Liver (tissue), 8 donors: ENCODE measurements at regions not wholly inside any gene's neighbourhood (a gene's known extent, or its start where the extent isn't known, plus 50 kb on each side); places are given as distances from the start of the nearest gene placed in this dataset.
"Not testable (repeated sequence)": the region's sequence is repeated elsewhere in the genome, so short reads cannot be mapped to it uniquely, and the experiment has no call there.

Source experiments
- DNase-seq: peaks from one replicate; pipeline ENCODE4 v3.0.0-alpha.2; 2017; ENCODE audit warnings: low spot score
- H3K27ac ChIP-seq, 2 donors: one replicate each; pipeline ENCODE4 v1.7.0; 2013; ENCODE audit warnings: inconsistent platforms in 2 of 2, low read length in 2 of 2, control low read depth in 1 of 2, low read depth in 1 of 2, mild to moderate bottlenecking in 1 of 2
- H3K27me3 ChIP-seq, 4 donors: one replicate each; pipeline versions ENCODE4 v1.6.1 to v1.7.0; 2013; ENCODE audit warnings: low read length in 3 of 4, inconsistent platforms in 1 of 4, mild to moderate bottlenecking in 1 of 4, moderate library complexity in 1 of 4; ENCODE audit not compliant: control insufficient read depth in 4 of 4, insufficient read depth in 4 of 4
- H3K36me3 ChIP-seq, 4 donors: one replicate each; pipeline versions ENCODE4 v1.6.1 to v1.7.0; 2013; ENCODE audit warnings: low read length in 3 of 4, mild to moderate bottlenecking in 3 of 4, low read depth in 1 of 4, moderate library complexity in 1 of 4; ENCODE audit not compliant: control insufficient read depth in 4 of 4, insufficient read depth in 3 of 4
- H3K4me1 ChIP-seq, 4 donors: one replicate each; pipeline versions ENCODE4 v1.6.1 to v1.7.0; 2013; ENCODE audit warnings: low read length in 3 of 4, mild to moderate bottlenecking in 3 of 4, moderate library complexity in 1 of 4; ENCODE audit not compliant: control insufficient read depth in 4 of 4, insufficient read depth in 4 of 4
- H3K4me3 ChIP-seq, 3 donors: one replicate each; pipeline versions ENCODE4 v1.6.1 to v1.7.0; 2013; ENCODE audit warnings: low read length in 3 of 3, control low read depth in 1 of 3, low read depth in 1 of 3, mild to moderate bottlenecking in 1 of 3
- H3K9ac ChIP-seq, 2 donors: one replicate each; pipeline ENCODE4 v1.7.0; 2013; ENCODE audit warnings: low read length in 2 of 2, mild to moderate bottlenecking in 2 of 2, moderate library complexity in 2 of 2, control low read depth in 1 of 2, low read depth in 1 of 2
- H3K9me3 ChIP-seq, 4 donors: one replicate each; pipeline versions ENCODE4 v1.6.1 to v1.7.0; 2013; ENCODE audit warnings: low read length in 3 of 4; ENCODE audit not compliant: control insufficient read depth in 4 of 4
- ATF3 ChIP-seq: IDR thresholded peaks from 2 replicates; pipeline ENCODE4 v1.6.1; 2016; ENCODE audit warnings: antibody characterized with exemption
- CTCF ChIP-seq: fragments of 150-350 bp; IDR thresholded peaks from 2 replicates; pipeline ENCODE4 v1.5.1; 2017; ENCODE audit warnings: improper control_type of control experiment, low read depth, low read length; ENCODE audit not compliant: missing input control
- EGR1 ChIP-seq, 2 donors: IDR thresholded peaks; 2 replicates each; pipeline ENCODE4 v1.6.1; 2016 to 2018; ENCODE audit warnings: antibody characterized with exemption in 2 of 2, low read depth in 2 of 2
- FOXA1 ChIP-seq: IDR thresholded peaks from 2 replicates; pipeline ENCODE4 v1.6.1; 2016; ENCODE audit warnings: antibody characterized with exemption
- FOXA2 ChIP-seq: IDR thresholded peaks from 2 replicates; pipeline ENCODE4 v1.6.1; 2016; ENCODE audit warnings: antibody characterized with exemption
- GABPA ChIP-seq, 2 donors: IDR thresholded peaks in 1 of 2; conservative IDR thresholded peaks in 1 of 2; 2 replicates each; pipeline ENCODE4 v1.6.1; 2016; ENCODE audit warnings: antibody characterized with exemption in 2 of 2, mild to moderate bottlenecking in 1 of 2, moderate library complexity in 1 of 2
- HNF4A ChIP-seq, 2 donors: conservative IDR thresholded peaks; 2 replicates each; pipeline ENCODE4 v1.6.1; 2016; ENCODE audit warnings: antibody characterized with exemption in 2 of 2, mild to moderate bottlenecking in 2 of 2
- HNF4G ChIP-seq: IDR thresholded peaks from 2 replicates; pipeline ENCODE4 v1.6.1; 2016; ENCODE audit warnings: antibody characterized with exemption
- JUND ChIP-seq, 2 donors: IDR thresholded peaks; 2 replicates each; pipeline ENCODE4 v1.6.1; 2016; ENCODE audit warnings: antibody characterized with exemption in 2 of 2
- MAX ChIP-seq: IDR thresholded peaks from 2 replicates; pipeline ENCODE4 v1.6.1; 2016; ENCODE audit warnings: antibody characterized with exemption
- NR2F2 ChIP-seq: IDR thresholded peaks from 2 replicates; pipeline ENCODE4 v1.6.1; 2016; ENCODE audit warnings: antibody characterized with exemption
- RAD21 ChIP-seq, 2 donors: IDR thresholded peaks; 2 replicates each; pipeline ENCODE4 v1.6.1; 2016; ENCODE audit warnings: antibody characterized with exemption in 2 of 2, mild to moderate bottlenecking in 2 of 2
- REST ChIP-seq: IDR thresholded peaks from 2 replicates; pipeline ENCODE4 v1.6.1; 2016; ENCODE audit warnings: antibody characterized with exemption, mild to moderate bottlenecking
- RXRA ChIP-seq, 2 donors: IDR thresholded peaks; 2 replicates each; pipeline ENCODE4 v1.6.1; 2017 to 2018; ENCODE audit warnings: antibody characterized with exemption in 2 of 2, mild to moderate bottlenecking in 1 of 2
- SP1 ChIP-seq: IDR thresholded peaks from 2 replicates; pipeline ENCODE4 v1.6.1; 2018; ENCODE audit warnings: antibody characterized with exemption, mild to moderate bottlenecking
- TAF1 ChIP-seq: conservative IDR thresholded peaks from 2 replicates; pipeline ENCODE4 v1.6.1; 2016; ENCODE audit warnings: antibody characterized with exemption, mild to moderate bottlenecking
- YY1 ChIP-seq: IDR thresholded peaks from 2 replicates; pipeline ENCODE4 v1.6.1; 2016; ENCODE audit warnings: antibody characterized with exemption, mild to moderate bottlenecking
- ZBTB33 ChIP-seq: IDR thresholded peaks from 2 replicates; pipeline ENCODE4 v1.6.1; 2016; ENCODE audit warnings: antibody characterized with exemption
- WGBS: extraction: QIAGEN DNeasy Blood & Tissue Kit; methylation state at CpG from one replicate; pipeline ENCODE4 v1.1.7; 2013; 5-methylcytosine and 5-hydroxymethylcytosine counted together
- donor health status: healthy.
- donor health status: healthy.
- donor health status: healthy.
- donor health status: healthy.
- donor health status: healthy.

GRCh38 chr1:94349853-94350252, 68.3 kb upstream of the ABCD3 start:
- WGBS: 25% methylated on average over 2 of the region's 2 CpGs
- Histone ChIP-seq H3K36me3 (no peaks in the 10 kb centered on the region), H3K27me3 (no peaks in the 10 kb centered on the region), H3K9ac (no peak overlapping the region), H3K4me1 (peaks cover 4 to 29% (median 11%) of the 10 kb centered on the region in 4 donors), H3K4me3 (no peak overlapping the region), H3K9me3 (no peaks in the 10 kb centered on the region), H3K27ac (peak overlapping the region; percentile 76 to 84)
- DNase-seq: no peak
- TF ChIP-seq JUND (IDR thresholded peaks at IDR 0.05) (peak in 1 of 2 donors; percentile 62), REST (peak; percentile 50), GABPA (IDR thresholded peaks at IDR 0.05 in 1 of 2, conservative IDR thresholded peaks at IDR 0.05 in 1 of 2) (no peak), ATF3 (no peak), RXRA (IDR thresholded peaks at IDR 0.05) (peak; percentile 53 to 84), MAX (peak; percentile 63), FOXA2 (peak; percentile 74), FOXA1 (peak; percentile 66), HNF4G (no peak), TAF1 (no peak), YY1 (peak; percentile 75), CTCF (no peak), SP1 (peak; percentile 55), RAD21 (IDR thresholded peaks at IDR 0.05) (peak; percentile 42 to 66), EGR1 (IDR thresholded peaks at IDR 0.05; ENCODE audit: low read depth in 2 of 2) (no peak), HNF4A (conservative IDR thresholded peaks at IDR 0.05) (peak in 1 of 2 donors; percentile 65), NR2F2 (no peak), ZBTB33 (peak; percentile 53)

GRCh38 chr1:94348386-94348785, 69.8 kb upstream of the ABCD3 start:
- H3K27me3 ChIP-seq, DNase-seq, H3K9ac ChIP-seq, H3K4me3 ChIP-seq, H3K36me3 ChIP-seq, H3K9me3 ChIP-seq, H3K27ac ChIP-seq: not testable (repeated sequence)
- H3K4me1 ChIP-seq: peaks cover 4 to 26% (median 9%) of the 10 kb centered on the region in 4 donors
- 73% methylated on average over 2 of the region's 2 CpGs for WGBS
